ENCODE measurements at regions not wholly inside any gene's neighbourhood (a gene's known extent, or its start where the extent isn't known, plus 50 kb on each side); places are given as distances from the start of the nearest gene placed in this dataset.

DNA sequence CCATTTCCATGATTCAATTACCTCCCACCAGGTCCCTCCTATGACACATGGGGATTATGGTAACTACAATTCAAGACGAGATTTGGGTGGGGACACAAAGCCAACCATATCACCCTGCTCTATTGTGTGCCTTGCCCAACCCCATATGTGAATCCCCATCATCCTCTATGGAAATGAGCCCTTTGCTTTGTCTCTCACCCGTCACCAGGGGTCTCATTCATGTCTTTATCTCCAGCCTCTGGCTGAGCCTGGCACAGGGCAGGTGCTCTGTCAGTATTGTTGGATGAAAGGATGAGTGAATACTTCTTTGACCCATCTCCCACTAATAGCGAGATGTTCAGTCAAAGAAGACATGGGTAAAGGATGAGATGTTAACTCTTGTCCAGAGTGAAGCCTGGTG, 116.6 kb upstream of the LGALSL start:
- TF ChIP-seq, protein P1, sequence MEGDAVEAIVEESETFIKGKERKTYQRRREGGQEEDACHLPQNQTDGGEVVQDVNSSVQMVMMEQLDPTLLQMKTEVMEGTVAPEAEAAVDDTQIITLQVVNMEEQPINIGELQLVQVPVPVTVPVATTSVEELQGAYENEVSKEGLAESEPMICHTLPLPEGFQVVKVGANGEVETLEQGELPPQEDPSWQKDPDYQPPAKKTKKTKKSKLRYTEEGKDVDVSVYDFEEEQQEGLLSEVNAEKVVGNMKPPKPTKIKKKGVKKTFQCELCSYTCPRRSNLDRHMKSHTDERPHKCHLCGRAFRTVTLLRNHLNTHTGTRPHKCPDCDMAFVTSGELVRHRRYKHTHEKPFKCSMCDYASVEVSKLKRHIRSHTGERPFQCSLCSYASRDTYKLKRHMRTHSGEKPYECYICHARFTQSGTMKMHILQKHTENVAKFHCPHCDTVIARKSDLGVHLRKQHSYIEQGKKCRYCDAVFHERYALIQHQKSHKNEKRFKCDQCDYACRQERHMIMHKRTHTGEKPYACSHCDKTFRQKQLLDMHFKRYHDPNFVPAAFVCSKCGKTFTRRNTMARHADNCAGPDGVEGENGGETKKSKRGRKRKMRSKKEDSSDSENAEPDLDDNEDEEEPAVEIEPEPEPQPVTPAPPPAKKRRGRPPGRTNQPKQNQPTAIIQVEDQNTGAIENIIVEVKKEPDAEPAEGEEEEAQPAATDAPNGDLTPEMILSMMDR (IDR thresholded peaks at IDR 0.05) = no peak
- TF ChIP-seq POLR2A (IDR thresholded peaks at IDR 0.05) = no peak
